Stimulated activated naive CD4-positive, alpha-beta T cell treated with Interleukin-2 at 50 U/mL for 16 hours (primary cell): ENCODE measurements at regions not wholly inside any gene's neighbourhood (a gene's known extent, or its start where the extent isn't known, plus 50 kb on each side); places are given as distances from the start of the nearest gene placed in this dataset.
"Not testable (repeated sequence)": the region's sequence is repeated elsewhere in the genome, so short reads cannot be mapped to it uniquely, and the experiment has no call there.

ENCODE experiments used
- DNase-seq: peaks from one replicate; lab custom pipeline; 2025; lab: John Stamatoyannopoulos, UW

- DNase-seq = no peak
Observed at GRCh38 chr20:53692465-53693067, 98.9 kb upstream of the ZNF217 start.

DNA sequence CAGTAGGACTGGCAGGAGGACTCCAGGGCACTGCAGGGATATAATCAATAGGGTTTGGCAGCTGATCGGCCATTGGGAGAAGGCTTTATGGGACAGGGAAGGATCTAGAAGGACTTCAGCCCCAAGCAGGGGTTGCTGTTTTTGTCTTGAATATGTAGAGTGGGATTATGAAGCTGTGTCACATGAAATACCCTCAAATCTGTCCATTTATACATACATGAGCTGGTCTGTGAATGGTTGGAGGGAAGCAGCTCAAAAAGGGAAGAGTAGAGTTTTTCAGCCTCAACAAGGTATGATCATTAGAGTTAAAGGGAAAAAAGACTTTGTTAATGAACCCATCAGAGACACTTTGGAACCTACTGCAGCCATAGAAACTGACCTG lies 98.2 kb upstream of the ZNF217 start:
- no peak for DNase-seq

GRCh38 chr20:53691060-53691810 lies 97.6 kb upstream of the ZNF217 start:
- no peak for DNase-seq

GRCh38 chr20:53688085-53688484 lies 94.4 kb upstream of the ZNF217 start:
- no peak for DNase-seq

GRCh38 chr20:53685070-53685595 lies 91.5 kb upstream of the ZNF217 start:
- DNase-seq = no peak

DNA sequence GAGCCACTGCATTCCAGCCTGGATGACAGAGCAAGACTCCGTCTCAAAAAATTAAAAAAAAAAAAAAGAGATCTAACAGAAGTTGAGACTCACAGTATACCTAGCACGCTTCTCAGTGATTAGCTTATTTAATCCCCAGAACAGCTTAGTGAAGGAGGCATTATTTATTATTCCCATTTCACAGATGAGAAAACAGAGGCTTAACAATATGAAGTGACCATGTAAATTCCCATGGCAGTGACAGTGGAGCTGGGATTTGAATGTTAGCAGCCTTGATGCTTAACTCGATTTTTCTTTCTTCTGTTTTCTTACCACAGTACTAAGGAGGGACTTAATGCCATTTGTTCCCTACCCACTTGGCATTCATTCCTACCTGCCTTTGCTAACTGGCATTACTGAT lies 89.9 kb upstream of the ZNF217 start:
- DNase-seq = no peak

DNA sequence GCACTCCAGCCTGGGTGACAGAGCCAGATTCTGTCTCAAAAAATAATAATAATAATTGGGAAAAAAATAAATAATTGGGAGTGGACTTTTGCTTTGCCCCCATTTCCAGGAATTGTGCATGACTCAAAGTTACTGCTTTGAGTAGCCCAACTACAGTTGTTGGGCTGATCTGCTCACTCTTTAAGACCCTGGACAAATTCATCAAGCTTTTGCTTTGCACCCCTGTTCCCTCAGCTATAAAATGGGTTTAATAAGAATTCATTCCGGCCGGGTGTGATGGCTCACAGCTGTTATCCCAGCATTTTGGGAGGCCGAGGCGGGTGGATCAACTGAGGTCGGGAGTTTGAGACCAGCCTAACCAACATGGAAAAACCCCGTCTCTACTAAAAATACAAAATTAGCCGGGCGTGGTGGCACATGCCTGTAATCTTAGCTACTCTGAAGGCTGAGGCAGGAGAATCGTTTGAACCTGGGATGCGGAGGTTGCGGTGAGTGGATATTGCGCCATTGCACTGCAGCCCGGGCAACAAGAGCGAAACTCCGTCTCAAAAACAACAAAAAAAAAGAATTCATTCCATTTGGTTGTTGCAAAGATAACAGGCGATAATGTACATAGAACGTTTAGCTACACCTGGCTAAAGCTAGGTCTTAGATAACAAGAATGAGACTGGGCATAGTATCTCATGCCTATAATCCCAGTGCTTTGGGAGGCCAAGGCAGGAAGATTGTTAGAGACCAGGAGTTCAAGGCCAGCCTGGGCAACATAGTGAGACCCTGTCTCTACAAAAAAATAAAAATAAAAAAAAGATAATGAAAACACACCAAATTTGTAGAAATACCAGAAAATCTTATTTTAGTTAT lies 87.9 kb upstream of the ZNF217 start:
- no peak for DNase-seq

DNA sequence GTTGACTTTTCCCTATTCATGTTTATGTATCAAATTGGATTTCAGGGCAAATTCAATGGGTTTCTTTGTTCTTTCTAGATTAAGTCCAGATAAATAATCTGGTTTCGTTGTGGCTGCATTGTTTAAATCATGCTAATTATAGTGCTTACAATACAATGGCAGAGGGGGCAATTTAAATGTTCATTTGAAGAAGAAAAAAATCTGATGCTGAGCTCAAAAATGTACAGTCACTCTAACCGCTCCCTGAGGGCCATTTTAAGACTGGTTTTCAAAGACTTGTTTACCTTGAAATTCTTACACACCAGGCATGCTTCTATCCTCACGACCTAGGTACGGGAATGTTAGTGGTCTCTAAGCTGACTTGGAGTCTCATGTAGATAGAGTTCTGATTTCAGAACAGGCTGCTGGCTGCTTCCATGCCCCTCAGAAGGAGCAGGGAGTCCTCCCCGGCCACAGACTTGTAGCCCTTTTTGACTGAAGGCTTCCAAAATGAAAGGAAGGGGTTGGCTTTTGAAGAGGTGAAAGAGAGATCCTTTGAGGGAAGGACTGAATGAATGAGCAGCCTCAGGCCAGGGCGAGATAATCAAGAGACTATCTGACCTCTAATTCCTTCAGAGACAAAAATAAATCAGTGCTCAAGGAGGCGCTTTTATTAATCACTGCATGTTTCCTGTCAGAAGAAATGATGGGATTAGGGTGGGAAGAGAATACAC lies 86.1 kb upstream of the ZNF217 start:
- no peak for DNase-seq

DNA sequence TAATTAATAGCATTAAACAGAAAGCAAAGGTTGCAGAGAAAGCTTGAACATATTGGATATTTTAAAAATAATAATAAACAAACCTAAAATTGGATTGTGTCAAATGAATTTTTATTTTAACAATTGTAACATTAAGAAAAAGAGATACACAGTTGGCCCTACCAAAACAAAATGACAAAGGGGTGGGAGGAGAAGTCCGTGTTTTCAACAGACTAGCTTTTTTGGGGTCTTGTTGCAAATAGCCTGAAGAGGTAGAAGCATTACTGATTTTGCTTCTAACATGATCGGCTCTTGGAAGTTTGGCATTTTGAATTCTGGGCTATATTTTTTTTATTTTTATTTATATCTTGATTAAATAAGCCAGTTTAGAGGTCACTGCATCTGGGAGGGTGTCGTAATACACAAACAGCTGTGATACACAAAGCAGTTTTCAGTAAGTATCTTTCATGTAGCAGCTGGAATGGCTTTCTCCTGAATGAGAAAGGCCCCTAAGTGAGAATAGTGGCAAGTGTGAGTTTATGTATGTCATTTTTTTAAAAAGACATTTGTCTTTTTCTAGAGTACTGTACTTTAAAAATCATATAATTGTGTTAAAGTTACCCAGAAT lies 85.5 kb upstream of the ZNF217 start:
- no peak for DNase-seq

- no peak for DNase-seq
Observed at GRCh38 chr20:53678315-53678989, 84.8 kb upstream of the ZNF217 start.

GRCh38 chr20:53677447-53678314 lies 84.0 kb upstream of the ZNF217 start:
- DNase-seq = no peak

DNA sequence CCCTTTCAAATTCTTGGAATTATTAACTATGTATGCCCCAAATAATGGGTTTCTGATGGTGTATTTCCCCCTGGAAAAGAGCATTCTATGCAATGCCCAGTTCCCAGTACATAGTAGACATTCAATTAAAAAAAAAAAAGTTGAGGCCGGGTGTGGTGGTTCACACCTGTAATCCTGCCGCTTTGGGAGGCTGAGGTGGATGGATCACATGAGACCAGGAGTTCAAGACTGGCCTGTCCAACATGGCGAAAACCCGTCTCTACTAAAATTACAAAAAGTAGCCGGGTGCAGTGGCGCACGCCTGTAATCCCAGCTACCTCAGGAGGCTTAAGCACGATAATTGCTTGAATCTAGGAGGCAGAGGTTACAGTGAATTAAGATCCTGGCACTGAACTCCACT lies 83.3 kb upstream of the ZNF217 start:
- no peak for DNase-seq

GRCh38 chr20:53676519-53676822 lies 82.8 kb upstream of the ZNF217 start:
- no peak for DNase-seq

DNA sequence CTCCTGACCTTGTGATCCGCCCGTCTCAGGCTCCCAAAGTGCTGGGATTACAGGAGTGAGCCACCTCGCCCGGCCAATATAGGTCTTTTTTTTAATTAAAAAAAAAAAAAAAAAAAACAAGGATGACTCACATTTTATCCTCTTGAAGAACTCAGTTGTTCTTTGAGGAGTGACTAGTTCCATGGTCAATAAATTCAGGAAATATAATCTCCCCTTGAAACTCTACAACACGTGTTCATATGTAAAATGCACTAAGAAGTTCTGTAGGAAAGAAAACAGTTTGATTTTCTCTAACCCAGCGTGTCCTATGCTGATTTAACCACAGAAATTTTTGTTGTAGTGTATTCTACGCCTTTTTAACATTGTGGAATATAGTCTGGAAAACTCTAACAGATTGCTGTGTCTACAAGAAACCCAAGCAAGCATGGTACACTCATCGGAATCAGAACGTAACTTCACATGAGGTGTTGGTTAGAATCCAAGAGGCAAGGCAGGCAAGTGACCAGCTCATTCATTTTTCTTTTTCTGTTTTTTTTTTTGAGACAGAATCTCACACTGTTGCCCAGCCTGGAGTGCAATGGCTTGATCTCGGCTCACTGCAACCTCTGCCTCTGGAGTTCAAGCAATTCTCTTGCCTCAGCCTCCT lies 79.0 kb upstream of the ZNF217 start:
- no peak for DNase-seq

DNA sequence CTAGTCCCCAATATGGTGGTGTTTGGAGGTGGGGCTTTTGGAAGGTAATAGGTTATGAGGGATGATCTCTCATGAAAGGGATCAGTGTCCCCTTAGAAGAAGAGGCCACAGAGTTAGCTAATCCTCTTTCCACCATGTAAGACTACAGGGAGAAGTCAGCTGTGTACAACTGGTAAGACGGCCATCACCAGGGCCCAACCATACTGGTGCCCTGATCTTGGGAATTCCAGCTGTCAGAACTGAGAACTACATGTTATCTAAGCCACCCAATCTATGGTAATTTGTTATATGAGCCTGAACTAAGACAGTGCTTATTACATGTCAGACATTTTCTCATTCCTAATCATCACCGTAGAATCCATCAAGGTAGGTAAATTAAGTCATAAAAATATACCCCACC lies 77.7 kb upstream of the ZNF217 start:
- no peak for DNase-seq

DNA sequence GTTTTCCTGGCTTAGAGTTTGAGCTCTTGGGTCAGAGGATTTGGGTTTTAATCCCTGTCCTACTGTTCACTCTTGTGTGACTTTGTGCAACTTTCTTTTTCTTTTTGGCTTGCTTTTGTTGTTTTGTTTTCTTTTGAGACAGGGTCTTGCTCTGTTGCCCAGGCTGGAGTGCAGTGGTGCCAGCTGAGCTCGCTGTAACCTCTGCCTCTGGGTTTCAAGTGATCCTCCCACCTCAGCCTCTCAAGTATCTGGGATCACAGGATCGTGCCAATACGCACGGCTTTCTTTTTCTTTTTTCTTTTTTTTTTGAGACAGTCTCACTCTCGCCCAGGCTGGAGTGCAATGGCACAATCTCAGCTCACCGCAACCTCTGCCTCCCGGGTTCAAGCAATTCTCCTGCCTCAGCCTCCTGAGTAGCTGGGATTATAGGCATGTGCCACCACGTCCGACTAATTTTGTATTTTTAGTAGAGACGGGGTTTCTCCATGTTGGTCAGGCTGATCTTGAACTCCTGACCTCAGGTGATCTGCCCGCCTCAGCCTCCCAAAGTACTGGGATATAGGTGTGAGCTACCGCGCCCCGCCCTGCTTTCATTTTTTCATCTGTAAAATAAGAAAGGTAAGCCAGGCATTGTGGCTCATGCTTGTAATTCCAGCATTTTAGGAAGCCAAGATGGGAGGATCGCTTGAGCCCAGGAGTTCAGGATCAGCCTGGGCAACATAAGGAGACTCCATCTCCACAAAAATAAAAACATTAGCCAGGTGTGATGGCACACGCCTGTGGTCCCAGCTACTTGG lies 76.1 kb upstream of the ZNF217 start:
- not testable (repeated sequence) for DNase-seq

DNA sequence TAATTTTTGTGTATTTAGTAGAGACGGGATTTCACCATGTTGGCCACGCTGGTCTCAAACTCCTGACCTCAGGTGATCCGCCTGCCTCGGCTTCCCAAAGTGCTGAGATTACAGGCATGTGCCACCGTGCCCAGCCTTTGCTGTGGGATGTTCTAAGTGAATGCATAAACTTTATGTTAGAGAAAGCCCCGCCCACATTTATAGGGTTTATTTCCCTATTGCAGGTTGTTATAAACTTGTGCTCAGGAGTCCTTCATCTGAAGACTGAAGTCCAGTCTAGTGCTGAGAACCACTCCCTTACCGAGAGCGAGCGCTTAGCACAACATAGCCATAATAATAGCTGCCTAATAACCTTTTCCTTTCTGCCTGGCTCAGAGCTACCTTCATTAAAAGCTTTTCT lies 75.4 kb upstream of the ZNF217 start:
- DNase-seq = no peak

DNA sequence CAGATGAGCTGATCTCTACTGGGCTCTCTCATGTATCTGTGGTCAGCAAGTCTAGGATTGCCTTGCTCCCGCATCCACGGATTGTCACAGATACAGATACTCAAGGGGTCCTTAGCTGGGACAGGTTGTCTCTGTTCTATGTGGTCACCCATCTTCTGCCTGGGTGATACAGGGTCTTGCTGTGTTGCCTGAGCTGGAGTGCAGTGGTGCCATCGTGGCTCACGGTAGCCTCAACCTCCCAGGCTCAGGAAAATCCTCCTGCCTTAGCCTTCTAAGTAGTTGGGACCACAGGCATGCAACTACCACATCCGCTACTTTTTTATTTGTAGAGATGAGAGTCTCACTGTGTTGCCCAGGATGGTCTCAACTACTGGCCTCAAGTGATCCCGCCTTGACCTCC lies 72.5 kb upstream of the ZNF217 start:
- DNase-seq = no peak

- DNase-seq = no peak
Observed at GRCh38 chr20:53664121-53664520, 70.5 kb upstream of the ZNF217 start.
